ENCODE measurements at regions not wholly inside any gene's neighbourhood (a gene's known extent, or its start where the extent isn't known, plus 50 kb on each side); places are given as distances from the start of the nearest gene placed in this dataset.

DNA sequence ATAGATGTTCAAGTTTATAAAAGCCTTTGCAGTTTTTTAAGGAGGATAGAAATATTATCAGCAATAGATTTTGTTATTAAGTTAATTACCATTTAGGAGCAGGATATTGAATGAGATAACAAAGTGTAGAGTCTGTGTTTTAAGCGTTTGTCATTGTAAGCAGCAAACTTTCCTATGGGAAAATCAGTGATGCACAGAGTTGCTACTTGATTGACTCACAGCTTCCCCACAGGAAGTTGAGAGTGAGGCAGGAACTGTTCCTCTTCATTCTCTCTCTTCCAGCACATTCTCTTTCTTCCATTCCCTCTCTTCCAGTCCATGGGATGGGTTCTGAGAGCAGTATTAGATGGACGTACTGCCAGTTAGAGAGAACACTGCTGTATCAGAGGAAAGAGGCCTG is 867.7 kb upstream of the AGA start:
- no peak for DNase-seq

DNA sequence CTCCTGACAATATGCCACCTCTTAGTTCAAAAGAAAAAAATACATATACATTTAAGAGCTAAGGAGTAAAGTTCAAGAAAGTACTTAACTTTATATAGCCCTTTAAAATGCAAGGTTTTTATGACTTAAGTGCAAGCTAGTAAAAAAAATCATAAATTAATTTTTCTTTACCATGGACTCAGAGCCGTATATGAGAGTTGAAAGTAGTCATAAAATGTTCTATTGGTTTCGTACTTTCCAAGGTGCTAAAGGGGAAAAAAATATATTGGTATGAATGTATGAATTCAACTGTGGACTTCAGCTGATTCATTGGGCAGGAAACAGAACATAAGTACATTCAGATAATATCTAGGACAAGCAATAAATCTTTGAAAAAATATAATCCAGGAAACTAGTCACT is 869.8 kb upstream of the AGA start:
- no peak for DNase-seq

DNA sequence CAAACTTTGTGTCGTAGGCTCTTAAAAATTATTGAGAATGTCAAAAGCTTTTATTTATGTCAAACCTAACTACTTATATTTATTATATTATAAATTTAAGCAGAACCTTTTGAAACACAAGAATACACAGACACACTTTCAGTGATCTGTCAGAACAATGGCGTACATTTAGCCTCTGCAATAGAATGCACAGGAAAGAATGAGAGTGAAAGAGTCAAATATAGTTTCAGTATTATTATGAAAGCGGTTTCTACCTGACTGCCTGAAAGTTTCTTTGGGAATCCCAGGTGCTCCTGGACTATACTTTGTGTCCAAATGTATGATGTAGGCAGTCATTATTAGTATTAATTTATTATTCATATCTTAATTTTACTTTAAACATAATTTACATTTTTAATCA is 872.0 kb upstream of the AGA start:
- no peak for DNase-seq

DNA sequence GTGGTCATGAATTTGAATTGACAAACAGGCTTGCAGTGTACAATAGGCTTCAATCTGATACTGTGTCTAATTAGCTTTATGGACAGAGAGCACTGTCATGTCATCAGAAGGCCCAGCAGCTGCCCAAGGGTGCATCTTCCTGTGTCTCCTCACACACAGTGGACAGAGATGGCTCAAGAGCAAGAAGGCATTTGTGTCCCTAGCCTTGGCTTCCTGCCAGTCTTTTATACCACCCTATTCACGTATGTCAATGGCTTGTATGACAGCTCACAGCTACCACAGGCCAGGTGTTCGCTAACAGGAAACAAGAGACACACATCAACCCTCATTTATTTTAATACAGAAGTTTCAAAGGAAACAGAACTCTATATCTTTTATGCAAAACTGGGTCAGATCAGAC is 874.0 kb upstream of the AGA start:
- no peak for DNase-seq

DNA sequence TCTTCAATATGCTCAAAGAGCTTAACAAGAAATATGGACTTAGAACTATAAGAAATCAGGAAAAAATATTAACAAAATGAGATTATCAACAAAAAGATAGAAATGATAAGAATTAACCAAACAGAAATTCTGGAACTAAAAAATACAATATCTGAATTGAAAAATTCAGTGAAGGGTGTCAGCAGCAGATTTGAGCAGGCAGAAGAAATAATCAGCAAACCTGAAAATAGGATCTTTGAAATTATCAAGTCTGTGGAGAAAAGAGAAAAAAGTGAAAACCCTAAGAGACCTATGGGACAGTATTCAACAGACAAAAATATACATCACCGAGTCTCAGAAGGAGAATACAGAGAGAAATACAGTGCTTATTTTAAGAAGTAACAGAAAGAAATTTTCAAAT is 877.8 kb upstream of the AGA start:
- no peak for DNase-seq

DNA sequence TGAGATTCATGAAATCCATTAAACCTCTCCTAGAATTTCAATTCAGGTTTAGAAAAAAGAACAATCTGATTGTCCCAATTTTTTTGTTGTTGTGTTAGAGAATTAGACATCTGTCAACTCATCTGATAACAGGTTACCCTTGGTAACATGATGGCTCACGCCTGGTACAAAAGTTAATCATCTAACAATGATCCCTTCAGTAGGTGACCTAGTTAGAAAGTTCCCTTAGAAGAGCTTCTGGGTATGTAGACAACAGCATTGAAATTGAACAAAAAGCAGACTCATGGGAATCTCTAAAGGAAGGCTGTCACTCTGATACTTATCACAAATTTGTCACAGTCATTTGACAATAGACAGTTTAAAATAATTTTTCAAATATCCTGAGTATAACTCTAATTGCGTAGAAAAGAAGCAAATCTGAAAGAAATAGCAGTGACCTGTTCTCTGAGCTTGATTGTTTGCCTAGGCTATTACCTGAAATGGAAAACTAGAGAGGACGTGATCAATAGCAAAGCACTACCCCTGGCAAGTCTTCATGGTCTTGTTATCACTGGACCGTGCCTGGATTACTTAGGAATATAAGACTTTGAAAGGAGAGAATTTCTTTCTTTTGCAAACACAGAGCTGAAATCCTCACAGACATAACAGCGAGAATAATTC is 880.4 kb upstream of the AGA start:
- DNase-seq: no peak

DNA sequence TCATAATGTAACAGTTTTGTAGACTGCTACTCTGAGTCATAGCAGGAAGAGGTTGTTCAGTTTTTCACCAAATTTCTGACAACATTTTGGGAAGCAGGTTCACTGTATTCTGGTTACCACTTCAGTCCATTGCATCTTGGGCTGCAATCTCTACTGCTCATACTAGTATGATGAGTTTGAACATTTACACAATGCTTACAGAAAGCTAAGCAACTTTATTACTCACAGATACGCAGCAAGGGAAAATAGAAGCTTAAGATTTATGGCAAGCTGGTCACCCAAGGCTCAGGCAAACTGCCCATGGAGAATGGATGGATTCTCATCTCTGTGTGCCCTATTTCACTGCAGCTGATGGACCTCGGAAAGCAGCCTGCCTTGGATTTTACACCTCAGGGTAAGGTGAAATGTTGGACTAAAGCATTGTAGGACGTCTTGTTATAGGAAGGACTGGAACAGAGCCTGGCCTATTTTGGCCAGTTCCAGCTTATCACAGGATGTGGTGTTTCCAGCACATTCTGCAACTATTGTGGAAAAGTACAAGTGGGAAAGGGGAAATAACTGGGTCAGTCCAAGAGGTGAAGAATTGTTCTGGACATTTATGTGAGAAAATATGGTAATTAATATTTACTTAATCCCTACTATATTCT is 887.1 kb upstream of the AGA start:
- no peak for DNase-seq

DNA sequence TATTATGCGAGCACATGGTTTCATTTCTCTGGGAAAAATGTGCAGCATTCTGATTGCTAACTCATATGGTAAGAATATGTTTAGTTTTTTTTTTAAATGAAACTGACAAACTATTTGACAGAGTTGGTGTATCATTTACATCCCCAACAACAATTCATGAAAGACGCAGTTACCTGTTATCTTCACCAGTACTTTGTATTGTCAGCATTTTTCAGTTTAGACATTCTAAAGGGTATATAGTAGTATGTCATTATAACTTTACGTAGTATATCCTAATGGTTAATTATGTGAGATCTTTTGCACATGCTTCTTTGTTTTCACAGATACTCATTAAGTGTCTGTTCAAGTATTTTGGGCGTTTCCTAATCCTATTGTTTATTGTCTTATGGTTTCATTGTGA is 891.1 kb upstream of the AGA start:
- no peak for DNase-seq

DNA sequence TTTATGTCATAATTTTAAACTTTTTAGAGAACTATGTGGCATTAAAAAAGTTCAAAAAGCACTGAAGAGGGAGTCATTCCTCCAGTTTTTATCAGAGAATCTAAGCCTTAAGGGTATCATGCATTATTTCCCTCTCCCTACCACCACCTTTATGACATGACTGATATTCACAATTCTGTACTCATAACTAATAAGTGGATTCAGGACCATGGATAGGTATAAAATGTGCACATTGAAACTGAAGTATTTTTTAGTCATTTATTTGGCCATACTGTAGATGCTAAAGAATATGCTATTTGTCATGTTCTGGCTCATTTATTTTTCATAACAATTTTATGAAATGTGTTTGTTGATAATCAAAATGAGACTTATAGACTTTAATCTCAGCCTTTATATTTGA is 897.5 kb upstream of the AGA start:
- no peak for DNase-seq

DNA sequence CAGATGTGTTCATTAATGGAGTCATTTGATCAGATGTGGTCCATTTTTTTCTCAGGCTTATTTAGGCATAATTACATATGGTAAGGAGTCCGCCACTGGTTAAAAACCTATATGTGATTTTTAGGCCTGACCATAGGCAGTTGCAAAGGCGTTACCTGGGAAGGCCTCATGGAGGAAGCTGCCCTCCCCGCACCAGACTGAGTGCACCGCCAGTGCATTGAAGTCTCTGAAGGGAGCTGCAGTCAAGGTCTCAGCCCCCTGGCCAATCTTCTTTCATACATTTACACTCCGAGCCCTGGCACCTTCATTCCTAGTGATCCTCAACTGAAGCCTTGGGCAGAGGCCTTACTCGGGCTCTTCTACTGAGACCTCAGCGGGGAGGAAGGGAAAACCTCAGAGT is 898.2 kb upstream of the AGA start:
- DNase-seq: no peak

DNA sequence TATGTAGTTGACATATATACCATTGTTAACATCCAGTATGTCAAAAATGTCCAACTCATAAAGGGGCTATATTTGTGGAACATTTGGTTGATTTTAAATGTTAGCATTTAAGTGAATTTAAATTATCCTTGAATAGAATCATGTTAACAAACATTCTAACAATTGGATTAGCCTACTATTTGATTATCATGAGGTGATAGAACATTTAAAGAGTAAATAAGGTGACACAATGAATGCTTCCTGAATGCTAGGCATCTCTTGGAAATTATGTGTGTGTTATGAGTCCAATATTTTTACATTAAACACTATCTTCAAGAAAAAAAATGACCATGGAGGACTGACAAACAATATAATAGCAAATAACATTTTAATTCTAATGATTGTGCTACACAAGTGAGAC is 901.9 kb upstream of the AGA start:
- no peak for DNase-seq

DNA sequence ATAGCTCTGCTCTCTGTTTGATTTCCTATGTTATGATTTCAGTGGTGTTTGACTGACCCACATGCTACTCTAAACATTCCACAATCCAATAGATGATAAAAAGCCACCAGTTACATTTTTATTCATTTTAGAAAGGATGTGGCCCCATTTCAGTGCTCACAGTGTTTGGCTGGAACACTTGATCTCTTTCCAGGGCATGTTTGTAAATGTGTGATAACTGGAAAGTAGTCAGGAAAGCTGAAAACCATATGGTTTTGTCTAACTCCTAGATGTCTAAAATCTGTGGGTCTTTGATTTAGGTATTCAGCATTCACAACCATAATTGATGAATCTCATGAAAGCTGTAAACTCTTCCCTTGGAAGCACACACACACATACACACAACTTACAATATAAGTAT is 904.9 kb upstream of the AGA start:
- DNase-seq: no peak

DNA sequence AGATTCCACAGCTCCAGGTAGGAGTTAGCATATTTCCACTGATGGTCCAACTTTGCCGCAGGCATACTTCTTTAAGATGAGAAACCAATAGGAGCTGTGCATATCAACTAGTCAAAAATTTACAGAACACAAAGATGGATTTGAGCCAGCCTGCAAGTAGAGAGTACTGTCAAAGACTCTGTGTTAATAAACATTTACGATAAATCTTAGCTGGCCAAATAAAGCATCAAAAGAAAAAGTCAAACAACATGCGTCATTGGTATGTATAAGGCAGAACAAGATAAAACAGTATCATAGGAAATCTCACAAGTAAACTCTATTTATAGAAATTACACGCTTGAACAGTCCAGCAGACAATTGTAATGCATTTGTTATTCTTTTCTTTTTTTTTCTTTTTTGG is 907.4 kb upstream of the AGA start:
- no peak for DNase-seq

DNA sequence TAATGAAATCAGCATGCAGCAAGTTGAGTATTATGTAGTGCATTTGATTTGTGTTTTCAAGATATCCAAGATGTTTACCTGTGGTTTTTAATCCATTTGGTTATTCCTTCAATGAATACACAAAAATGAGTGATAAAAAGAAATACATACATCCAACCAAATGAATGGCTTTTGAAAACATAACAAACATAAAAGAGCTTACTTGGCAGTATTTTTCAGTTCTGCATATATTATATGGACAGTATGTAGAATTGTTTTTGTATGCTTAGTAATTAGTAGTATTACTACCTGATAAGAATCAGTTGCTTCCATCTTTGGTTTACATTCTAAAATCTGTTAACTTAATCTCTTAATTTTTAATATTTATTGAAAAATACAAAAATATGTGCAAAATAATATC is 908.9 kb upstream of the AGA start:
- no peak for DNase-seq

DNA sequence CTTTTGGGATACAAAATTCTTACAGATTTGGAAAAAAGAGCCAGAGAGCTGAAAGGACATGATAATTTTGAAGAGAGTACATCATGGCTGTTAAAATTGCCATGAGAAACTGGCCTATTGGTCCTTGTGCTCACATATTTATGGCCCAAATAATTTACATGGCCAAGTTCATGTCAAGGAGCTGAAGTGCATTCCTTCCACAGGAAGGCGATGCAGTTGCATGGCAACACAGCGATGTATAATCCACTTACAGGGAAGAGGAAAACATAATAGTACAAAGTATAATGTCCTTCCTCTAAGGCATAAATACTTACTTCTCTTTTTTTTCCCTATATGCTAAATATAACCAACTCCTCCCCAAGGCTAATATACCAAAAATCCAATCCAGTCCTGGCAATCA is 914.5 kb upstream of the AGA start:
- DNase-seq: no peak

DNA sequence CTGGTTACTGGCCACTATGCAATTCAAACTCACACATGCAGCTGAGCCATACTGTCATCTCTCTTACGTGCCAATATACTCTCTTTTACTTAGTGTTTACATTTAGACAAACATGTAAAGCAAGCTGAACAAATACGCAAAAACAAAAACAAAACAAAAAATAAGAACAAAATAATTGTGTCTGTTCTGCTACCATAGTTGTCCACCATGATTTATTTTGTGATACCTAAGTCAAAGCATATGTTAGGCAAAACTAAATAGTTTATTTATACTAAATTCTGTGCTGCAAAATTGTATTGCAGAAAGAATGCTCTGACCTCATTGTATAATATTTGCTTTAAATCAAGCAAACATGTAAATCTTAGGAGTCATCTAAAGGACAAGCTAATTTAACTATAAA is 943.2 kb upstream of the AGA start:
- no peak for DNase-seq

DNA sequence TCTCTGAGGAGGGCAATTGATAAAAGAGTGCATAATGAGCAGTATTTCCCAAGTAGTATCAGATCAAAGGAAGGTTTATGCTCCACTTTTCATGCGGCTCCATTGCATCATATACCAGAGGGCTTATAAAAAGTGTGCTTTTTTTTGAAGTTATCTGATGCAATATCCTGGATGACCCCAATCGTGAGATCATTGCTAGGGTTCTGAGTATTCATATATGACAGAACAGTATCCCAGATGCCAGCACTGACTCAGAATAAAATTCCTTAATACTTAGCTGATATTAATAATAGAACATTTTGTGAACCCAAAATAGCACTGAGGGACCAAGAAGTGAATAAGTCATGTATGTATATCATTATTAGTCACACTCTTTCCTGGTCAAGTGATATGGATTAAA is 945.5 kb upstream of the AGA start:
- DNase-seq: no peak

DNA sequence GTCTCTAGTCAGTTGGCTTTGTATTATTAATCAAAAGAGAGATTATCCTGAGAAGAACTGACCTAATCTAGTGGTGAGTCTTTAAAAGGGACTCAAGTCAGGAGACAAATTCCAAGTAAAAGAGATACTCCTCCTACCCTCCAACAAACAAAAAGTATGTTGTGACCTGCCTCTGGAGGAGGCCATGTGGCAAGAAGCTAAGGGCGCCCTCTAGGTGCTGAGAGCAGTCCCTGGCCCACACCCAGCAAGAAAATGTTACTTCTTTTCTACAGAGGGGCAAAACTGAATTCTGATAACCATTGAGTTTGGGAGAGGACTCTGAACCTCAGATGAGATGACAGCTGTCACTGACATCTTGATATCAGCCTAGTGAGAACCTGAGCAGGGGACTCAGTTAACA is 953.6 kb upstream of the AGA start:
- DNase-seq: no peak

DNA sequence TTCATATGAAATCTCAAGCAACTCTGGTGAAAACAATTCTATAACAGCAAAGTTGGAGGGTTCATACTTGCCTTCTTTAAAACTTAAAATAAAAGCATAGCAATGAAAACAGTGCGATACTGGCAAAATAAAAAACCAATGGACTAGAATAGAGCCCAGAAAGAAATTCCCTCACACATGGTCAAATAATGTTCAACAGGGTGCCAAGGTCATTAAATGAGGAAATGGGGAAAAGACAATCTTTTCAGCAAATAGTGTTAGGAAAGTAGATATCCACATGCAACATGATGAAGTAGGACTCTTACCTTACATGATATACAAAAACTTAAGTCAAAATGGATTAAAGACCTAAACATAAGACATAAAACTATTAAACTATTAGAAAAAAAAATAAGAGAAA is 970.2 kb upstream of the AGA start:
- no peak for DNase-seq

DNA sequence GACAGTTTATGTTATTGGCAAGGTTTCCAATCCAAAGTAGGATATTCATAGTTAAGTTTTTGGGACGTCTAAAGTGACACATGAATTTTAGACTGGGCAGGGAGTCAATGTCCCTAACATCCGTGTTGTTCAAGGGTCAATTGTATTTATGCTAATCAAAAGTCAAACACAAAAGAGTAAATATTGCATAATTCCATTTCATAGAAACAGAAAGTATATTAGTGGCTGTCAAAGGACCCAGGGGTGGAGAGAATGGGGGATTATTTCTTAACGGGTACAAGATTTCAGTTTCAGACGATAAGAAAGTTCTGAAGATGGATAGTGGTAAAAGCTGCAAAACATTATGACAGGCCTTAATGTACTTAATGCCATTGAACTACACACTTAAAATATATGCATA is 971.8 kb upstream of the AGA start:
- no peak for DNase-seq

DNA sequence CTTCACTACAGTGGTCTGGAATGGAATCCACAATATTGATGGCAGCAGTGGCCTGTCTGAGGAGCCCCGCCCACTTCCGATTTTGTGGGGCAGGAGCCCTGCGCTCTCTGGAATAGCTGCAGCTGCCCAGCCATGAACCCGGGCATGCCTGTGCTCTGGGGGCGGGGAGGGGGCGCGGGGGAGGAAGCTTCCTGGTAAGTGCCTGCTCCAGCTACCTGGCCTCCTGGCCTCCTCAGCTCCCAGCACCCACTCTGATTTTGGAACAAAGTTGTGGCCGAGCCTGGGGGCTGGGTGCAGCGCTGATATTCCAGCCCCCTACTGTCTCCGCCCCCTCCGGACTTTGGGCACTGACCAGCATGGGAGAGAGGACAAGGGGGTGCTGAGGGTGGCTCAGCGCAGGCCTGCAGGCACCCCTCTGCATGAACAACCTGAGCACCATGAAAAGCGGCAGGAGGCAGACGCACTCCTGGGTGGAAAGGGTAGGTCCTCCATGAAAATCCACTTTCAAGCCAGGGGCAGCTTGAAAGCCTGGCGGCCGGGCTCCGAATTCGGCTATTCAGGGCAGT is 972.7 kb upstream of the AGA start:
- DNase-seq: no peak

DNA sequence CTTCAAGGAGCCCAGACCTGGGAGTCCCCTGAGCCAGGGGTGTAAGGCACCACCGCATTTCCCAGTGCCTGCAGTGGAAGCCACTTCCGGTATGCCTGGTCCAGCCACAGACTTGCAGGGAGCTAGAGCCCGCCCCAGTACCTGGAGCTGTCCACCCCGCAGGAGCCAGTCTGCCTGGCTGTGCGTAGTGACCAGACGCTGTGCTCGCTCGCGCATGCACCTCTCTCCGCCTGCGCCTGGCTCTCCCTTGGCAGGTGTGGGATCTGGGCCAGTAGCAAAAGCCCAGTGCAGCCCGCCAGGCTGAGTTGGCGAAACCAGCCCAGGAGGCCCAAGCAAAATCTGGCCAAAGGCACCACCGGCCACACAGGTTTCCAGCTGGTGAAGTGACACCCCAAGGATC is 973.7 kb upstream of the AGA start:
- no peak for DNase-seq

DNA sequence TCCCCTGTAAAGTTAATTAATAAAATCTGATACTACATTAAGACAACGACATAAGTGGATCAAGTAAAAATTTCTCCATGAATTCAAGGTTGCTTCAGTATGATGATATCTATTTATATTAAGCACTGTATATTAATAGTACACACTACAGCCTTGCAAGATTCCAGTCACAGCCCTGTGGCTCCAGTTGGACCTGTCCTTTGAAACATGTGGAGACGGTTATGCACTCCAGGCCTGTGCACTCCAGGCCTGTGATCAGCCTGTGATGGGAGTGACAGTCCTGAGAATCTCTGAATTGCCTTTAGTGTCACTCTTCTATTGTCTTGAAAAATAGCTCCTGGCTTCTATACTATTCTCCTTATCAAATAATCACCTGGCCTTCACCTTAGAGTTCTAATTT is 981.1 kb upstream of the AGA start:
- no peak for DNase-seq

DNA sequence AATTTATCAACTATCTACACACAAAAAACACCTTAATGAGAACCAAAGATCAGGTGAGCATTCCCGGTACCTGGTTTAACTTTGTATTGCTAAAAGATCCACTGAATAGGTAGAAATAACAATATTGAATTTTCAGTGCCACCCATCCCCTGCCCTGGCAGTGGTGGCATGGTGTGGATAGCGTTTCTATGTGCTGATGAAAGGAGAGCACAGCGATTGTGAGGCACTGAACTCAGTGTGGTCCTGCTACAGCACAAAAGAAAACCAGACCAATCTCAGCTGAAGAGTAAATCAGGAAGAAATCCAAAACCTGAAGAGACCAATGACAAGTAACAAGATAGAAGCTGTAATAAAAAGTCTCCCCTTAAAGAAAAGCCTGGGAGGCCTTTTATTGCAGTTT is 984.6 kb upstream of the AGA start:
- DNase-seq: no peak

DNA sequence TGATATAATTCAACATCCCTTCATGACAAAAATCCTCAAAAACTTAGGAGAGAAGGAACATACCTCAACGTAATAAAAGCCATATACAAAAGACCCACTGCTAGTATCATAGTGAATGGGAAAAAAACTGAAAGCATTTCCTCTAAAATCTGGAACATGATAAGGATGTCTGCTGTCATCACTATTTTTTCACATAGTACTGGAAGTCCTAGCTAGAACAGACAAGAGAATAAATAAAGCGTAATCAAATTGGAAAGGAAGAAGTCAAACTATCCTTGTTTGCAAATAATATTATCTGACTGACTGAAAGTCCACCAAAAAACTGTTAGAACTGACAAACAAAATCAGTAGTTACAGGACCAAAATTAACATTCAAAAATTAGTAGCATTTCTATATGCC is 985.4 kb upstream of the AGA start:
- DNase-seq: no peak

All from NCI-H226 (cell line).